Endothelial cell of umbilical vein (primary cell): ENCODE measurements at regions not wholly inside any gene's neighbourhood (a gene's known extent, or its start where the extent isn't known, plus 50 kb on each side); places are given as distances from the start of the nearest gene placed in this dataset.

Source experiments
- EZH2 ChIP-seq: IDR thresholded peaks from 2 replicates; pipeline ENCODE4 v1.6.1; 2012; ENCODE audit warnings: borderline replicate concordance, low read depth, mild to moderate bottlenecking, moderate library complexity, low read length, inconsistent platforms; ENCODE audit not compliant: severe bottlenecking
- POLR2A ChIP-seq: IDR thresholded peaks from 2 replicates; pipeline ENCODE4 v1.6.1; 2012; ENCODE audit warnings: low read depth, mild to moderate bottlenecking, control low read depth, low read length
- POLR2AphosphoS5 ChIP-seq: IDR thresholded peaks from 2 replicates; pipeline ENCODE4 v1.6.1; 2012; ENCODE audit warnings: low read depth, mild to moderate bottlenecking, control low read depth, low read length, moderate library complexity; ENCODE audit not compliant: insufficient read depth

DNA sequence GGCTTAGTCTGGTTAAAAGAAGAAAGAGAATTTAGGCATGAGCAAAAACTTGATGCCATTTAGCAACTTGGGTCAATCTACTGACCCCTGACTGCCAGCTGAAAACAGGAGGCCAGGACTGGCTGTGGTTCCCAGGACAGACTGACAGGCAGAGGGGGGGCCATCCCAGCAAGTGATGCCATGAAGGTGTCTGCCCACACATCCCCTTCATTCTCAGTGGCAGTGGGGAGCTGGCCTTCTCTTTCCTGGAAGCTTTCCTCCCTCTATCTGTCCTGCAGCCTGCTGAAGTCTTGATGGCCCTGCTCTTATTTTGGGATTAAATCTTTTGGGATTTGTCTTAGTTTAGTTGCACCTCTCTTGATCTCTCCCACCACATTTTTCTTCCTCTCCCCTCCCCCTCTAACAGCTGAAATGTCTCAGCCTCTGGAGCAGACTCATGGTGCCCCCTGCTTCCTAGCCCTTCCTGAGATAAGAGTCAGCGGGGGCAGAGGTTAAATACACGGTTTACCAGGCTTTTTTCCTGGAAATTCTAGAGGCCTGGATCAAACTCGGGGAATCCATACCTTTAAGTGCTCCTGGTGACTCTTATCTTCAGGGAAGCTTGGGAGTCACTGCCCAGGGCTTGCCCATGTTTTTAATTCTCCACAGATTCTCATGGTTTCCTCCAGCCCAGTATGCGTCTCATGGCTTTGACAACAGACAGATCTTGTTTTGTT is 99.5 kb upstream of the TSPAN2 start:
- no peak for TF ChIP-seq POLR2AphosphoS5
- no peak for TF ChIP-seq POLR2A
- no peak for TF ChIP-seq EZH2
